Sigmoid colon (tissue), 6 donors: ENCODE measurements at regions not wholly inside any gene's neighbourhood (a gene's known extent, or its start where the extent isn't known, plus 50 kb on each side); places are given as distances from the start of the nearest gene placed in this dataset.
"Not testable (repeated sequence)": the region's sequence is repeated elsewhere in the genome, so short reads cannot be mapped to it uniquely, and the experiment has no call there.

Source experiments
- DNase-seq: peaks from one replicate; pipeline ENCODE4 v3.0.0-alpha.2; 2019
- H3K27ac ChIP-seq, 4 donors: fragments of 200-600 bp; sonication (generic); one replicate each; pipeline ENCODE4 v1.5.1; 2016 to 2019; ENCODE audit warnings: mild to moderate bottlenecking in 1 of 4
- H3K27me3 ChIP-seq, 3 donors: fragments of 200-600 bp; sonication (generic); one replicate each; pipeline ENCODE4 v1.5.1; 2019; ENCODE audit warnings: mild to moderate bottlenecking in 1 of 3
- H3K36me3 ChIP-seq, 4 donors: fragments of 200-600 bp; sonication (generic); one replicate each; pipeline ENCODE4 v1.5.1; 2016 to 2019
- H3K4me1 ChIP-seq, 4 donors: fragments of 200-600 bp; sonication (generic); one replicate each; pipeline ENCODE4 v1.5.1; 2017 to 2019
- H3K4me3 ChIP-seq, 4 donors: fragments of 200-600 bp; sonication (generic); one replicate each; pipeline ENCODE4 v1.5.1; 2017 to 2019; ENCODE audit warnings: mild to moderate bottlenecking in 2 of 4, moderate library complexity in 1 of 4
- H3K9me3 ChIP-seq, 4 donors: fragments of 200-600 bp in 3 of 4; sonication (generic) in 3 of 4; one replicate each; pipeline versions ENCODE4 v1.5.1 to v1.6.1; 2013 to 2019
- EP300 ChIP-seq, 4 donors: sonication (generic); formaldehyde crosslinking; IDR thresholded peaks; one replicate each; pipeline ENCODE4 v1.6.1; 2017; ENCODE audit warnings: antibody characterized with exemption in 4 of 4
- POLR2A ChIP-seq, 2 donors: fragments of 450-650 bp; IDR thresholded peaks; one replicate each; pipeline ENCODE4 v1.6.1; 2016; ENCODE audit warnings: antibody characterized with exemption in 2 of 2, mild to moderate bottlenecking in 2 of 2, moderate library complexity in 2 of 2
- POLR2AphosphoS5 ChIP-seq, 4 donors: sonication (generic); formaldehyde crosslinking; IDR thresholded peaks; one replicate each; pipeline ENCODE4 v1.6.1; 2017; ENCODE audit warnings: antibody characterized with exemption in 4 of 4
- WGBS, 2 donors: extraction: QIAGEN DNeasy Blood & Tissue Kit; methylation state at CpG; one replicate each; pipeline ENCODE4 v1.1.7; 2013; 5-methylcytosine and 5-hydroxymethylcytosine counted together
- intact Hi-C: fragments of 100-400 bp; cut with DNase I; formaldehyde crosslinking; loops from one replicate; pipeline ENCODE4 v1.15.1; 2023
- TF ChIP-seq, protein P1 (sequence below), 4 experiments: fragments of 450-650 bp in 3 of 4; fragments of 200-600 bp in 1 of 4; IDR thresholded peaks; one replicate each; pipeline ENCODE4 v1.5.1; 2016 to 2019; ENCODE audit warnings: antibody characterized with exemption in 4 of 4, mild to moderate bottlenecking in 3 of 4, moderate library complexity in 2 of 4
- donor health status: healthy with polysubstance abuse.
- donor health status: healthy.

DNA sequence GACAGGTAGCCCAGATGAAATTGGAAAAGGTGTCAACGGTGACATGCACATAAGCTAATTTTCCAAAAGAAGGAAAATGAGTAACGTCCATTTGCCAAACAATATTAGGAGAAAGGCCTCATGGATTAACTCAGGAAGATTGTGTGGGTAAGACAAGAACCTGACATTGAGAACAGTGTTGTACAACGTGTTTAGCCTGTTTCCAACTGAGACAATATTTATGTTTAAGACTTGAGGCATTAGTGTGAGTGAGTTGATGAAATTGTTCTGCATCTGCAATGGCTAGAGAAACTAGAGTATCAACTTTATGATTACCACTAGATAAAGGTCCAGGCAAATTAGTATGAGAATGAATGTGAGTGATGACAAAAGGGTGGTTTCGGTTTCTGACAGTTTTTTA is 191.3 kb upstream of the RAI14 start:
- H3K4me3 ChIP-seq: no peak overlapping the region
- H3K9me3 ChIP-seq: no peaks in the 10 kb centered on the region
- H3K36me3 ChIP-seq: no peaks in the 10 kb centered on the region
- intact Hi-C loops: no loop called here
- no peak for TF ChIP-seq POLR2A (IDR thresholded peaks at IDR 0.05)
- TF ChIP-seq, protein P1, sequence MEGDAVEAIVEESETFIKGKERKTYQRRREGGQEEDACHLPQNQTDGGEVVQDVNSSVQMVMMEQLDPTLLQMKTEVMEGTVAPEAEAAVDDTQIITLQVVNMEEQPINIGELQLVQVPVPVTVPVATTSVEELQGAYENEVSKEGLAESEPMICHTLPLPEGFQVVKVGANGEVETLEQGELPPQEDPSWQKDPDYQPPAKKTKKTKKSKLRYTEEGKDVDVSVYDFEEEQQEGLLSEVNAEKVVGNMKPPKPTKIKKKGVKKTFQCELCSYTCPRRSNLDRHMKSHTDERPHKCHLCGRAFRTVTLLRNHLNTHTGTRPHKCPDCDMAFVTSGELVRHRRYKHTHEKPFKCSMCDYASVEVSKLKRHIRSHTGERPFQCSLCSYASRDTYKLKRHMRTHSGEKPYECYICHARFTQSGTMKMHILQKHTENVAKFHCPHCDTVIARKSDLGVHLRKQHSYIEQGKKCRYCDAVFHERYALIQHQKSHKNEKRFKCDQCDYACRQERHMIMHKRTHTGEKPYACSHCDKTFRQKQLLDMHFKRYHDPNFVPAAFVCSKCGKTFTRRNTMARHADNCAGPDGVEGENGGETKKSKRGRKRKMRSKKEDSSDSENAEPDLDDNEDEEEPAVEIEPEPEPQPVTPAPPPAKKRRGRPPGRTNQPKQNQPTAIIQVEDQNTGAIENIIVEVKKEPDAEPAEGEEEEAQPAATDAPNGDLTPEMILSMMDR (IDR thresholded peaks at IDR 0.05): no peak
- no peaks in the 10 kb centered on the region for H3K27me3 ChIP-seq
- 9 to 60% methylated on average over 4 of the region's 4 CpGs for WGBS, 2 donors
- no peak for DNase-seq
- no peak overlapping the region for H3K27ac ChIP-seq
- H3K4me1 ChIP-seq: no peaks in the 10 kb centered on the region

DNA sequence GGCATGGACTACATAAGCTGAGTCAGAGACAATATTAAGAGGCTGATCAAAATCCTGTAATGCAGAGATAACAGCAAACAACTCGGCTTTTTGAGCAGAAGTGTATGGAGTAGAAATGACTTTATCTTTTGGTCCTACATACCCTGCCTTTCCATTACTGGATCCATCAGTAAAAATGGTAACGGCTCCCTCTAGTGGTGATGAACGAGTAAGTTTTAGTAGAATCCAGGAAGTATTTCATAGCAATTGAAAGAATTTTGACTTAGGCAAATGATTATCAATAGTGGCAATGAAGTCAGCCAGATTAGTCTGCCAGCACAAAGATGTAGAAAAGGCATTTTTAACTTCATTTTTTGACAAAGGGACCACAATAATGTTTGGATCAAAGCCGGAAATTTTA is 190.8 kb upstream of the RAI14 start:
- H3K36me3 ChIP-seq, H3K9me3 ChIP-seq, H3K27ac ChIP-seq, intact Hi-C loops, H3K27me3 ChIP-seq, DNase-seq, H3K4me3 ChIP-seq, H3K4me1 ChIP-seq: not testable (repeated sequence)
- TF ChIP-seq, protein P1 (IDR thresholded peaks at IDR 0.05): peak in 1 of 4 experiments; percentile 35
- 0 to 9% methylated on average over 3 of the region's 4 CpGs for WGBS, 2 donors

DNA sequence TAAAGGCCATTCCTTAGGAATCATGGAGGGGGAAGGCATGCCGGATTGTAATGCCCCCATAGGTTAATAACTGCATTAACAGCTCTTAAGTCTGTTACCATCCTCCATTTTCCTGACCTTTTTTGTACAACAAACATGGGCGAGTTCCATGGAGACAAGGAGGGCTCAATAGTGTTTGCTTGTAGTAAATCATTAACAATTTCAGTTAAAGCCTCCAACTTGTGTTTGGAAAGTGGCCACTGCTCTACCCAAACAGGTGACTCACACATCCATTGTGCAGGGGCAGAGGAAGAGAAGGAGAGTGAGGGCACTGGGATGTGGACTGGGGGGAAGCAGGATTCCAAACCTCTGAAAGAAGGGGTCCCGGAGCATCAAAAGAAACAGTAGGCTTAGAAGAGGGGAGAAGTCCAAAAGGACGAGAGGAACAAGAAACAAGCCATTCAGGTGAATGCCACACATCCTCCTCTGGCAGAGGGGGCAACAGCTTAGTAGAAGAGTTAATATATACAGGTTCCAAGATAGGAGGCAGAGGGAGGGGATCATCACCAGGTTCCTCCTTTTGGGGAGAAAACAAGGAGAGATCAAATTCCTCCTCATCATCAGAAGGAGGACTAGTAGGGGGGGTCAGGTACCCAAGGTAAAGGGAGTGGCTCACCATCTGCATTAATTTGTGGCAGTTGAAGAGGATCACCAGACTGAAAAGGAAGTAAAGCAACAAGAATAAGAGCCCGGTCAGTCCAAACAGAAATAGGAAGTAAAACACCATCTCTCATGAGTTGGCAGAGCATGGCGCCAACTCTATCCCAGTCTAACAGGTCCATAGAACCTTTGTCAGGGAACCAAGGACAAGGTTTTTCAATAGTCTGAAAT is 189.4 kb upstream of the RAI14 start:
- intact Hi-C loops, H3K4me3 ChIP-seq, H3K27ac ChIP-seq, H3K27me3 ChIP-seq, H3K4me1 ChIP-seq, DNase-seq, H3K36me3 ChIP-seq, H3K9me3 ChIP-seq: not testable (repeated sequence)
- 16 to 55% methylated on average over 6 of the region's 6 CpGs for WGBS, 2 donors

DNA sequence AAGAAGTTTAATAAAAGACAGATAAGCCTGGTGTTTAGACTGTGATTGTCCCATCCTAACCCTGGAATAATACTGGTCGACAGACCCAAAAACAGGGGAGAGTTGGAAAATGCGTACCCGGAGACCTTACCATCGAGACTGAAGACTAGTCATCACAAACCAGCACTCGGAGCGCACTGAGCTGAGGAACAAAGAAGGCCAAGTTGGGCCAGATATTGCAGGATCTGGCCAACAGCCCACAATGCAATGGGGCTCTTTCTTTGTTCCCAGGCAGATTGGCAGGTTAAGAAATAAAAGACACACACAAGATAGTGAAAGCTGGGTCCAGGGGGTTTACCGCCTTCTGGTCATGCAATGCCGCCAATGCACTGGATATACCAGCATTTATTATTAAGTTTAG is 188.7 kb upstream of the RAI14 start:
- WGBS, 2 donors: 81 to 90% methylated on average over 8 of the region's 8 CpGs
- H3K9me3 ChIP-seq: no peaks in the 10 kb centered on the region
- no peak overlapping the region for H3K4me3 ChIP-seq
- DNase-seq: no peak
- H3K36me3 ChIP-seq: no peaks in the 10 kb centered on the region
- H3K4me1 ChIP-seq: no peaks in the 10 kb centered on the region
- TF ChIP-seq, protein P1 (IDR thresholded peaks at IDR 0.05): no peak
- TF ChIP-seq EP300 (IDR thresholded peaks at IDR 0.05) (no peak), POLR2AphosphoS5 (IDR thresholded peaks at IDR 0.05) (no peak)
- intact Hi-C loops: no loop called here
- no peaks in the 10 kb centered on the region for H3K27me3 ChIP-seq
- H3K27ac ChIP-seq: no peak overlapping the region

DNA sequence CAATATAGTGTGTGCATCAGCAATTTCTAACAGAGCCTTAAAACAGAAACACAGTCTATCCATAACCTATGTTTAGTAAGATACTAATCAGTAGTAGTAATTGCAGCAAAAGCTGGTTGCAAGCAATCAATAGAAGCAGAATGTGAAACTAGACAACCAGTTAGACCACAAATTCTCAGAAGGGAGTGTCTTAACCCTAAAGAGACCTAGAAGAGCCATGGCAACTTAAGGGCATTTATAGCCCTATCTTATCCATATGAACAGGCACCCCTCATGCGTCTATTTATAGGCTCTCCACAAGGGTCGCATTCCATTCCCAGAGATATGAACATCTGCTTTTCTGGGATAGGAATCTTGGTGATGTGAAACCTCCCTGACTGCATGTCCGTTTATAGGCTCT is 188.1 kb upstream of the RAI14 start:
- H3K27me3 ChIP-seq, H3K4me1 ChIP-seq, intact Hi-C loops, H3K27ac ChIP-seq, H3K9me3 ChIP-seq, H3K4me3 ChIP-seq, H3K36me3 ChIP-seq, DNase-seq: not testable (repeated sequence)
- 52 to 59% methylated on average over 3 of the region's 3 CpGs for WGBS, 2 donors

DNA sequence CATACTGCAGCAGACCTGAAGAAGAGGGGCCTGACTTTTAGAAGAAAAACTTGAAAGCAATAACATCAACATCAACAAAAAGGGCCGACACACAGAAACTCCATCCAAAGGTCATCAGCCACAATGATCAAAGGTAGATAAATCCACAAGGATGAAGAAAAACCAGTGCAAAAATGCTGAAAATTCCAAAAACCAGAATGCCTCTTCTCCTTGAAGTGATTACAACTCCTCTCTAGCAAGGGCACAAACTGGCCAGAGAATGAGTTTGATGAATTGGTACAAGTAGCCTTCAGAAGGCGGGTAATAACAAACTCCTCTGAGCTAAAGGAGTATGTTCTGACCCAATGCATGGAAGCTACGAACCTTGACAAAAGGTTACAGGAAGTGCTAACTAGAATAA is 186.2 kb upstream of the RAI14 start:
- H3K36me3 ChIP-seq: no peaks in the 10 kb centered on the region
- H3K27me3 ChIP-seq: no peaks in the 10 kb centered on the region
- DNase-seq: no peak
- H3K4me3 ChIP-seq: no peak overlapping the region
- H3K4me1 ChIP-seq: no peaks in the 10 kb centered on the region
- intact Hi-C loops: loop anchor here (5.0 kb wide), 1 partner anchor 532 kb away; no protein-coding TSS in a partner anchor
- WGBS, 2 donors: 50 to 81% methylated on average over 3 of the region's 3 CpGs
- TF ChIP-seq, protein P1 (IDR thresholded peaks at IDR 0.05): no peak
- TF ChIP-seq EP300 (IDR thresholded peaks at IDR 0.05) (no peak), POLR2A (IDR thresholded peaks at IDR 0.05) (no peak), POLR2AphosphoS5 (IDR thresholded peaks at IDR 0.05) (no peak)
- H3K27ac ChIP-seq: no peak overlapping the region
- H3K9me3 ChIP-seq: no peaks in the 10 kb centered on the region
